WTC11 (cell line): ENCODE measurements at regions not wholly inside any gene's neighbourhood (a gene's known extent, or its start where the extent isn't known, plus 50 kb on each side); places are given as distances from the start of the nearest gene placed in this dataset.

Experiments
- ATAC-seq: fragments of 200-7000 bp; cut with Tn5 transposase; 2 replicates; pipeline ENCODE4 v1.10.0; 2021; ENCODE audit warnings: mild to moderate bottlenecking, moderate library complexity
- CTCF ChIA-PET: fragments of 300-600 bp; sonication (Branson Sonifier 250); formaldehyde crosslinking; loops from one replicate; lab custom pipeline; 2021; ENCODE audit warnings: antibody characterized with exemption; lab: Charles Lee
- POLR2A ChIA-PET: fragments of 350-600 bp; sonication (Branson Sonifier 250); formaldehyde crosslinking; loops from one replicate; lab custom pipeline; 2021; ENCODE audit warnings: antibody characterized with exemption; lab: Charles Lee
- DNase-seq: peaks from one replicate; pipeline ENCODE4 v3.0.0; 2021; ENCODE audit warnings: low spot score
- H3K27ac Mint-ChIP-seq: 2 replicates; pipeline ENCODE4 v1.8.0; 2021; ENCODE audit warnings: mixed read lengths
- H3K27me3 Mint-ChIP-seq: 2 replicates; pipeline ENCODE4 v1.8.0; 2021; ENCODE audit warnings: low read depth, mild to moderate bottlenecking, moderate library complexity, mixed read lengths
- H3K36me3 Mint-ChIP-seq: 2 replicates; pipeline ENCODE4 v1.8.0; 2021; ENCODE audit warnings: mixed read lengths
- H3K4me1 Mint-ChIP-seq: 2 replicates; pipeline ENCODE4 v1.8.0; 2022; ENCODE audit warnings: mixed read lengths
- H3K4me3 Mint-ChIP-seq: 2 replicates; pipeline ENCODE4 v1.8.0; 2021; ENCODE audit warnings: mild to moderate bottlenecking, moderate library complexity, mixed read lengths
- H3K9me3 Mint-ChIP-seq: 2 replicates; pipeline ENCODE4 v1.8.0; 2021; ENCODE audit warnings: mixed read lengths
- ATF1 ChIP-seq: sonication (generic); formaldehyde crosslinking; IDR thresholded peaks from 2 replicates; pipeline ENCODE4 v1.8.1; 2023; ENCODE audit warnings: mild to moderate bottlenecking, moderate library complexity, missing genetic modification reagents
- ATF2 ChIP-seq: sonication (generic); formaldehyde crosslinking; IDR thresholded peaks from 2 replicates; pipeline ENCODE4 v1.8.1; 2022; ENCODE audit warnings: low read depth, missing genetic modification reagents, borderline replicate concordance
- CTCF ChIP-seq: fragments of 200-600 bp; IDR thresholded peaks from 2 replicates; pipeline ENCODE4 v1.8.0; 2022; ENCODE audit warnings: antibody characterized with exemption
- E2F4 ChIP-seq: sonication (generic); formaldehyde crosslinking; IDR thresholded peaks from 2 replicates; pipeline ENCODE4 v1.8.1; 2022; ENCODE audit warnings: low read depth, mild to moderate bottlenecking, moderate library complexity, missing genetic modification reagents, borderline replicate concordance
- E2F5 ChIP-seq: sonication (generic); formaldehyde crosslinking; IDR thresholded peaks from 2 replicates; pipeline ENCODE4 v1.8.1; 2022; ENCODE audit warnings: mild to moderate bottlenecking, moderate library complexity, missing genetic modification reagents
- ELF4 ChIP-seq: sonication (generic); formaldehyde crosslinking; IDR thresholded peaks from 2 replicates; pipeline ENCODE4 v1.8.1; 2022; ENCODE audit warnings: low read depth, mild to moderate bottlenecking, moderate library complexity, missing genetic modification reagents
- EMX1 ChIP-seq: fragments of 250-450 bp; sonication (Bioruptor Pico); IDR thresholded peaks from 2 replicates; pipeline ENCODE4 v1.8.0; 2021; ENCODE audit warnings: mild to moderate bottlenecking
- ETV6 ChIP-seq: sonication (generic); formaldehyde crosslinking; IDR thresholded peaks from 2 replicates; pipeline ENCODE4 v1.8.1; 2022; ENCODE audit warnings: mild to moderate bottlenecking, missing genetic modification reagents
- FOXK1 ChIP-seq: sonication (generic); formaldehyde crosslinking; IDR thresholded peaks from 2 replicates; pipeline ENCODE4 v1.8.0; 2022; ENCODE audit warnings: mild to moderate bottlenecking, moderate library complexity, missing genetic modification reagents
- HMGA2 ChIP-seq: fragments of 250-450 bp; sonication (Bioruptor Pico); IDR thresholded peaks from 2 replicates; pipeline ENCODE4 v1.4.0; 2021; ENCODE audit warnings: mild to moderate bottlenecking, moderate library complexity
- IRF2 ChIP-seq: sonication (generic); formaldehyde crosslinking; IDR thresholded peaks from 2 replicates; pipeline ENCODE4 v1.8.0; 2022; ENCODE audit warnings: low read depth, missing genetic modification reagents, borderline replicate concordance
- JAZF1 ChIP-seq: fragments of 250-450 bp; sonication (Bioruptor Pico); IDR thresholded peaks from 2 replicates; pipeline ENCODE4 v1.9.0; 2021; ENCODE audit warnings: moderate library complexity, mild to moderate bottlenecking, inconsistent platforms
- MAX ChIP-seq: sonication (generic); formaldehyde crosslinking; IDR thresholded peaks from 2 replicates; pipeline ENCODE4 v1.8.0; 2022; ENCODE audit warnings: mild to moderate bottlenecking, missing genetic modification reagents
- MLX ChIP-seq: sonication (generic); formaldehyde crosslinking; IDR thresholded peaks from 2 replicates; pipeline ENCODE4 v1.8.1; 2023; ENCODE audit warnings: mild to moderate bottlenecking, missing genetic modification reagents, moderate library complexity
- MXD4 ChIP-seq: fragments of 250-450 bp; sonication (Bioruptor Pico); IDR thresholded peaks from 2 replicates; pipeline ENCODE4 v1.8.0; 2021; ENCODE audit warnings: mild to moderate bottlenecking, moderate library complexity, borderline replicate concordance
- PRRX2 ChIP-seq: fragments of 250-450 bp; sonication (Bioruptor Pico); IDR thresholded peaks from 2 replicates; pipeline ENCODE4 v1.8.0; 2021; ENCODE audit warnings: mild to moderate bottlenecking
- SMAD3 ChIP-seq: sonication (generic); formaldehyde crosslinking; IDR thresholded peaks from 2 replicates; pipeline ENCODE4 v1.8.0; 2022; ENCODE audit warnings: missing genetic modification reagents, mild to moderate bottlenecking, borderline replicate concordance
- TEAD1 ChIP-seq: sonication (generic); formaldehyde crosslinking; IDR thresholded peaks from 2 replicates; pipeline ENCODE4 v1.8.0; 2022; ENCODE audit warnings: mild to moderate bottlenecking, missing genetic modification reagents
- TP53 ChIP-seq: sonication (generic); formaldehyde crosslinking; IDR thresholded peaks from 2 replicates; pipeline ENCODE4 v1.8.1; 2023; ENCODE audit warnings: mild to moderate bottlenecking, missing genetic modification reagents
- USF1 ChIP-seq: sonication (generic); formaldehyde crosslinking; IDR thresholded peaks from 2 replicates; pipeline ENCODE4 v1.8.0; 2022; ENCODE audit warnings: mild to moderate bottlenecking, missing genetic modification reagents
- ZBTB21 ChIP-seq: sonication (generic); formaldehyde crosslinking; IDR thresholded peaks from 2 replicates; pipeline ENCODE4 v1.8.1; 2023; ENCODE audit warnings: mild to moderate bottlenecking, missing genetic modification reagents, borderline replicate concordance
- ZMAT4 ChIP-seq: fragments of 250-450 bp; sonication (Bioruptor Pico); IDR thresholded peaks from 2 replicates; pipeline ENCODE4 v1.9.0; 2021; ENCODE audit warnings: mild to moderate bottlenecking
- ZNF121 ChIP-seq: sonication (generic); formaldehyde crosslinking; IDR thresholded peaks from 2 replicates; pipeline ENCODE4 v1.8.0; 2023; ENCODE audit warnings: missing genetic modification reagents

- TF ChIP-seq MAX, result no peak
- no peak for TF ChIP-seq E2F4 (CRISPR knock-in tag)
- TF ChIP-seq ZMAT4 (CRISPR knock-in tag), result no peak
- TF ChIP-seq PRRX2 (CRISPR knock-in tag), result no peak
- TF ChIP-seq ETV6 (CRISPR knock-in tag), result no peak
- TF ChIP-seq HMGA2 (CRISPR knock-in tag), result no peak
- no peak for TF ChIP-seq ELF4
- TF ChIP-seq ZNF121 (CRISPR knock-in tag), result no peak
- no peak for TF ChIP-seq TP53 (CRISPR knock-in tag)
- TF ChIP-seq, all 79 proteins: peak for 0
These were observed 129.6 kb upstream of the FRY start (continued) for GRCh38 chr13:31901985-31902384.

- DNase-seq, result no peak
- no peak overlapping the region for H3K27ac Mint-ChIP-seq
- H3K36me3 Mint-ChIP-seq, result no peaks in the 10 kb centered on the region
- peaks cover 11% of the 10 kb centered on the region for H3K9me3 Mint-ChIP-seq
- TF ChIP-seq ATF1 (CRISPR knock-in tag), result no peak
- TF ChIP-seq SMAD3 (CRISPR knock-in tag), result no peak
- TF ChIP-seq ATF2 (CRISPR knock-in tag), result no peak
- POLR2A ChIA-PET, result no interaction called here
- peaks cover 22% of the 10 kb centered on the region for H3K4me1 Mint-ChIP-seq
- CTCF ChIA-PET, result no interaction called here
- H3K4me3 Mint-ChIP-seq, result no peak overlapping the region
- no peak for ATAC-seq
- H3K27me3 Mint-ChIP-seq, result no peaks in the 10 kb centered on the region
These were observed 128.3 kb upstream of the FRY start for GRCh38 chr13:31903111-31903815.

- Mint-ChIP-seq H3K4me1 (peaks cover 22% of the 10 kb centered on the region), H3K27ac (no peak overlapping the region), H3K4me3 (no peak overlapping the region), H3K27me3 (no peaks in the 10 kb centered on the region), H3K9me3 (peaks cover 10% of the 10 kb centered on the region), H3K36me3 (no peaks in the 10 kb centered on the region)
- DNase-seq (no peak), ATAC-seq (no peak)
- ChIA-PET POLR2A (no interaction called here), CTCF (interaction anchor here (0.6 to 1.1 kb wide), 2 partner anchors 96 to 259 kb away, joined by 3 to 4 read pairs; no protein-coding TSS in a partner anchor)
- no peak for TF ChIP-seq E2F4 (CRISPR knock-in tag)
- no peak for TF ChIP-seq MLX (CRISPR knock-in tag)
- TF ChIP-seq USF1 (CRISPR knock-in tag), result no peak
- no peak for TF ChIP-seq ELF4
- no peak for TF ChIP-seq E2F5
- no peak for TF ChIP-seq ZNF121 (CRISPR knock-in tag)
- no peak for TF ChIP-seq EMX1 (CRISPR knock-in tag)
- TF ChIP-seq CTCF, result no peak
- TF ChIP-seq TEAD1 (CRISPR knock-in tag), result no peak
- no peak for TF ChIP-seq FOXK1 (CRISPR knock-in tag)
- no peak for TF ChIP-seq IRF2
- TF ChIP-seq JAZF1 (CRISPR knock-in tag), result no peak
- TF ChIP-seq MXD4, result no peak
- no peak for TF ChIP-seq ZBTB21 (CRISPR knock-in tag)
These were observed 126.4 kb upstream of the FRY start for GRCh38 chr13:31904941-31905824.
